ENCODE measurements at regions not wholly inside any gene's neighbourhood (a gene's known extent, or its start where the extent isn't known, plus 50 kb on each side); places are given as distances from the start of the nearest gene placed in this dataset.

GRCh38 chr18:21958707-21959450 lies 210.5 kb upstream of the GATA6 start (continued):
- TF ChIP-seq SREBF2 (IDR thresholded peaks at IDR 0.05; ENCODE audit: low read length) (no peak), CTCF (IDR thresholded peaks at IDR 0.05 in 2 of 3, conservative IDR thresholded peaks at IDR 0.05 in 1 of 3; ENCODE audit: control insufficient read depth in 2 of 3, extremely low read depth in 1 of 3, insufficient read depth in 1 of 3, low read depth in 3 of 3, low read length in 3 of 3) (no peak), MLLT1 (IDR thresholded peaks at IDR 0.05) (no peak)

- FAIRE-seq (no peak), ATAC-seq (no peak), DNase-seq (ENCODE audit: low read depth, low spot score) (no peak)
- Histone ChIP-seq H2AFZ (ENCODE audit: control insufficient read depth, low read depth, low read length) (no peak overlapping the region), H3K36me3 (ENCODE audit: control insufficient read depth in 2 of 2, insufficient read depth in 2 of 2, low read length in 1 of 2) (no peaks in the 10 kb centered on the region), H3K27ac (ENCODE audit: control insufficient read depth, insufficient read depth) (no peak overlapping the region), H3K79me2 (ENCODE audit: control insufficient read depth, insufficient read depth, low read length) (no peaks in the 10 kb centered on the region), H3K4me3 (no peak overlapping the region), H4K20me1 (ENCODE audit: control insufficient read depth, insufficient read depth) (no peaks in the 10 kb centered on the region), H3K4me2 (ENCODE audit: control insufficient read depth, insufficient read depth) (no peak overlapping the region), H3K9ac (ENCODE audit: control insufficient read depth, insufficient read depth, low read length) (no peak overlapping the region), H3K4me1 (ENCODE audit: control insufficient read depth, insufficient read depth, low read length) (no peaks in the 10 kb centered on the region), H3K9me3 (replicated peaks; ENCODE audit: control insufficient read depth, insufficient read depth, low read length) (no peaks in the 10 kb centered on the region), H3K27me3 (replicated peaks in 1 of 2; ENCODE audit: control insufficient read depth in 2 of 2, insufficient read depth in 2 of 2, low read length in 1 of 2) (no peaks in the 10 kb centered on the region; a peak in 1 of 4 replicates)
- intact Hi-C loops (cut with micrococcal nuclease; ENCODE audit: unreplicated experiment) (no loop called here), in situ Hi-C loops (cut with MboI) (no loop called here)
- 44% methylated on average over 8 of the region's 8 CpGs for WGBS (ENCODE audit: insufficient coverage, insufficient replicate concordance, low lambda C conversion rate, missing lambda C conversion rate)
- SMC1A ChIA-PET (ENCODE audit: uncharacterized antibody, unreplicated experiment): no interaction called here
- RAD21 ChIA-PET (ENCODE audit: unreplicated experiment): no interaction called here
- TF ChIP-seq STAT3 (IDR thresholded peaks at IDR 0.05; ENCODE audit: low read depth, low read length) (no peak), POLR2AphosphoS2 (IDR thresholded peaks at IDR 0.05; ENCODE audit: low read depth, low read length) (no peak), WRNIP1 (IDR thresholded peaks at IDR 0.05; ENCODE audit: borderline replicate concordance, low read depth, low read length) (no peak), TCF3 (IDR thresholded peaks at IDR 0.05; ENCODE audit: borderline replicate concordance, insufficient read depth, low read depth, low read length) (no peak)
- POLR2A ChIA-PET: no interaction called here
- no TSS peak for BruUV-seq (replicated peaks)
- CTCF ChIA-PET: interaction anchor here (1.2 to 4.5 kb wide), 3 partner anchors 36 to 765 kb away, joined by 4 to 16 read pairs (median 4); no protein-coding TSS in a partner anchor
Observed at GRCh38 chr18:21960189-21960588, 209.2 kb upstream of the GATA6 start.
